GM12872 (cell line): ENCODE measurements at regions not wholly inside any gene's neighbourhood (a gene's known extent, or its start where the extent isn't known, plus 50 kb on each side); places are given as distances from the start of the nearest gene placed in this dataset.

Experiments
- CTCF ChIP-seq: IDR thresholded peaks from 3 replicates; pipeline ENCODE4 v1.5.1; 2011; ENCODE audit warnings: low read depth, mild to moderate bottlenecking, low read length, moderate library complexity; ENCODE audit not compliant: insufficient read depth

- TF ChIP-seq CTCF = no peak
Observed at GRCh38 chr1:82114887-82115286, 314.2 kb downstream of the ADGRL2 start.

GRCh38 chr1:82110366-82111254, 309.9 kb downstream of the ADGRL2 start:
- TF ChIP-seq CTCF = no peak

GRCh38 chr1:82108843-82109242, 308.1 kb downstream of the ADGRL2 start:
- TF ChIP-seq CTCF = no peak

- TF ChIP-seq CTCF = no peak
Observed at GRCh38 chr1:82106672-82107071, 305.9 kb downstream of the ADGRL2 start.

- TF ChIP-seq CTCF = no peak
Observed at GRCh38 chr1:82099170-82099569, 298.4 kb downstream of the ADGRL2 start.

- TF ChIP-seq CTCF = no peak
Observed at GRCh38 chr1:82094136-82094535, 293.4 kb downstream of the ADGRL2 start.

GRCh38 chr1:82091729-82092128, 291.0 kb downstream of the ADGRL2 start:
- peak; percentile 25; the same call in 1 of the 3 replicates for TF ChIP-seq CTCF
